Mesothelial cell of epicardium (in vitro differentiated cells): ENCODE measurements at regions not wholly inside any gene's neighbourhood (a gene's known extent, or its start where the extent isn't known, plus 50 kb on each side); places are given as distances from the start of the nearest gene placed in this dataset.

Experiments used
- DNase-seq, 2 experiments: peaks; one replicate each; pipeline ENCODE4 v3.0.0; 2021; ENCODE audit warnings: low spot score in 2 of 2; ENCODE audit not compliant: unreplicated experiment in 2 of 2
- H3K27ac Mint-ChIP-seq: 2 replicates; pipeline ENCODE4 v1.8.0; 2021; ENCODE audit warnings: mixed read lengths
- H3K27me3 Mint-ChIP-seq: 2 replicates; pipeline ENCODE4 v1.8.0; 2021; ENCODE audit warnings: low read depth, mixed read lengths
- H3K36me3 Mint-ChIP-seq: 2 replicates; pipeline ENCODE4 v1.8.0; 2021; ENCODE audit warnings: mixed read lengths
- H3K4me1 Mint-ChIP-seq: 2 replicates; pipeline ENCODE4 v1.8.0; 2021; ENCODE audit warnings: mixed read lengths
- H3K4me3 Mint-ChIP-seq: 2 replicates; pipeline ENCODE4 v1.8.0; 2021; ENCODE audit warnings: mild to moderate bottlenecking, moderate library complexity, mixed read lengths
- H3K9me3 Mint-ChIP-seq: 2 replicates; pipeline ENCODE4 v1.8.0; 2021; ENCODE audit warnings: mixed read lengths
- TF ChIP-seq, protein P1 (sequence below): fragments of 200-600 bp; sonication (generic); IDR thresholded peaks from one replicate; pipeline ENCODE4 v1.5.0; 2021; ENCODE audit warnings: antibody characterized with exemption; ENCODE audit not compliant: unreplicated experiment

DNA sequence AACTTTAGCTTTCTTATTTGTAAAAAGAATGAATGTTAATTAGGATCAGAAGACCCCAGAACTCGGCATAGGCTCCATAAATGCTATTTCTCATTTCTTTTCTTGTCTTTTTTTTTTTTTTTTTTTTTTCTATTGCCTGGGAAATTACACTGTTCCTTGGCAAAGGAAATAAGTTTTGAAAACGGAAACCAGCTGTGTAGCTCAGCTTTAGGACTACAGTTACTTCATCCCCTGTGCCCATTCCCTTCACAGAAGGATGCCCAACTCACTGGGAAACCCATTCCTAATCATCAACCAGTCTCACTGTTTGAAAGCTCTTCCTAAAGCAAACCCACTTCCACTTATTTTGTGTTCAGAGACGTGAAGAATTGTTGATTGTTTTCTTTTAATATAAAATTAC, 254.0 kb upstream of the IL12A start:
- H3K27me3 Mint-ChIP-seq = no peaks in the 10 kb centered on the region

DNA sequence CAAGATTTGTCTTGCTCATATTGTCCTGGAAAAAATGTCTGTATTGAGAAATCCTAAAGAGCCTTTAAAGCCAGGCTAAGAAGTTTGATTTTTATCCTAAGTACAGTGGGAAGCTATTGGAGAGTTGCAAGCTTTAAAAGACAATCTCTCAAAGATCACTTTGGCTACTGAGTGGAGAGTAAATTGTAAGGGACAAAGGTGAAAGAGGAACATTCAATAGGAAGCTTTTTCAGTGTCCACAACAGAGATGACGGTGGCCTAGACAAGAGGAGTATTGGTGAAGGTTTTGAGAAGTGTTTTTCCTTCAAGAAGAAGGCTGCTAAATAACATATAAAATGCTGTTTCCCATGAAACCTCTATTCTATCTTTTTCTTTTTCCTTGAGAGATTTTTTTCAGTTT, 249.5 kb upstream of the IL12A start:
- DNase-seq = no peak
- peaks cover 4% of the 10 kb centered on the region for H3K9me3 Mint-ChIP-seq
- H3K27ac Mint-ChIP-seq = peak overlapping the region; percentile 41
- H3K27me3 Mint-ChIP-seq = no peaks in the 10 kb centered on the region
- no peak overlapping the region for H3K4me3 Mint-ChIP-seq
- peaks cover 13% of the 10 kb centered on the region for H3K36me3 Mint-ChIP-seq
- peaks cover 35% of the 10 kb centered on the region for H3K4me1 Mint-ChIP-seq
- TF ChIP-seq, protein P1, sequence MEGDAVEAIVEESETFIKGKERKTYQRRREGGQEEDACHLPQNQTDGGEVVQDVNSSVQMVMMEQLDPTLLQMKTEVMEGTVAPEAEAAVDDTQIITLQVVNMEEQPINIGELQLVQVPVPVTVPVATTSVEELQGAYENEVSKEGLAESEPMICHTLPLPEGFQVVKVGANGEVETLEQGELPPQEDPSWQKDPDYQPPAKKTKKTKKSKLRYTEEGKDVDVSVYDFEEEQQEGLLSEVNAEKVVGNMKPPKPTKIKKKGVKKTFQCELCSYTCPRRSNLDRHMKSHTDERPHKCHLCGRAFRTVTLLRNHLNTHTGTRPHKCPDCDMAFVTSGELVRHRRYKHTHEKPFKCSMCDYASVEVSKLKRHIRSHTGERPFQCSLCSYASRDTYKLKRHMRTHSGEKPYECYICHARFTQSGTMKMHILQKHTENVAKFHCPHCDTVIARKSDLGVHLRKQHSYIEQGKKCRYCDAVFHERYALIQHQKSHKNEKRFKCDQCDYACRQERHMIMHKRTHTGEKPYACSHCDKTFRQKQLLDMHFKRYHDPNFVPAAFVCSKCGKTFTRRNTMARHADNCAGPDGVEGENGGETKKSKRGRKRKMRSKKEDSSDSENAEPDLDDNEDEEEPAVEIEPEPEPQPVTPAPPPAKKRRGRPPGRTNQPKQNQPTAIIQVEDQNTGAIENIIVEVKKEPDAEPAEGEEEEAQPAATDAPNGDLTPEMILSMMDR = no peak

More for the DNA sequence above, 254.0 kb upstream of the IL12A start:
- Mint-ChIP-seq H3K9me3 (no peaks in the 10 kb centered on the region), H3K27ac (peak overlapping the region; percentile 80), H3K4me3 (no peak overlapping the region), H3K36me3 (peaks cover 5% of the 10 kb centered on the region), H3K4me1 (peaks cover 46% of the 10 kb centered on the region)
- DNase-seq = no peak
- TF ChIP-seq, protein P1 = no peak

DNA sequence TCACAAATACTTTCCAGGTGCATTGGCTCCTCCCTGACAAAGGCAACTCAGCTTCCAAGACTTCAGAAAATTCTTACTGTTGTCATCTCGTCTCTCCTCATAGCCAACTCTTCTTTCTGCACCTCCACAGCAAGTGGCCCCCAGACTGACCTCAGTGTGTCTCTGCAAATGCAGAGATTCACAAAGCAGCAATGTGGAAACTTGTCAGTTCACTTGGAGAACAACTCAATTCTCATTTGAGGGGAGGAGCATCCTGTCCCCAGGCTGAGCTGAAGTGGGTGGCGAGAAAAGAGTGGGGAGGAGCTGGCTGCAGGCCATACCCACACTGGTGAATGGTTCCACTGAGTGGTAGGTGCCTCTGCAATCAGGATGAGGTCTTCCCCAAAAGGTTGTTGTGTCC, 248.7 kb upstream of the IL12A start:
- no peak for DNase-seq
- Mint-ChIP-seq H3K4me1 (peaks cover 31% of the 10 kb centered on the region), H3K36me3 (peaks cover 13% of the 10 kb centered on the region), H3K4me3 (no peak overlapping the region), H3K27ac (no peak overlapping the region), H3K27me3 (no peaks in the 10 kb centered on the region), H3K9me3 (peaks cover 4% of the 10 kb centered on the region)
- TF ChIP-seq, protein P1 = no peak

DNA sequence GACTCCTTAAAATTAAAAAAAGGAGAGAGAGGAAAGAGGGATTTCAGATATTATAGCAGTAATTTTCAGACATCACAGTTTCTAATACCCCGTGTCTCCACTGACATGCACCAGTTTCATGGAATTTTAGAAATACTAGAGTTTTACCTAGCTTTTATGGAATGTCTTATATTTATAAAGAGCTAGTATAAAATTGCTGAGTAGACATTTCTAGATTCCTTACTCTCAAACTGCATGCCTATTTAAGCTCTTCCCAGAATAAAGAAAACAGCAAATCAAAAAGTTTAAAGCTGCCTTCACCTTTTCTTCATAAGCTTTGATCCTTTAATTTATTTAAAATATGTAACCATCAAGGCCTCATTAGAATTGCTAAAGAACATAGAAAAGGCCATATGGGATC, 247.4 kb upstream of the IL12A start:
- Mint-ChIP-seq H3K9me3 (peaks cover 4% of the 10 kb centered on the region), H3K27me3 (no peaks in the 10 kb centered on the region), H3K4me1 (peaks cover 37% of the 10 kb centered on the region), H3K27ac (no peak overlapping the region), H3K4me3 (no peak overlapping the region), H3K36me3 (peaks cover 16% of the 10 kb centered on the region)
- no peak for DNase-seq
- TF ChIP-seq, protein P1 = no peak

DNA sequence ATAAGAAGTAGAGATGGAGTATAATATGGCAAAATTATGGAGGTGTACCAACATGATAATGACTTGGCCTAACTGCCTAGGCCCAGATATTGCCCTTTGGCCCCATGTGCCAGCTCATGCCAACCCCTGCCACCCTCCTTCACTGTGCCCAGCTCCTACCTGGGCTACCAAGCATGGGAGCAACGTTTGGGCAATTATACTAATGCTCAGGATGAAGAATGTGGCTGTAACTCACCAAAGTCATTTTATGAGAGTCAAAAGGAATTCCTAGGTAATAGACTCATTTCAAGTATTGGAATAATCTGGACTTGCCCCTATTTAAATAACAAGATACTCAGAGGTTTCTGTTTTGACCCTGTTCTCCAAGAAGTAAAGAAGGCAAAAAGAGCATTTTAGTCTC, 240.2 kb upstream of the IL12A start:
- TF ChIP-seq, protein P1 = no peak
- H3K9me3 Mint-ChIP-seq = peaks cover under 1% of the 10 kb centered on the region
- DNase-seq = no peak
- no peak overlapping the region for H3K4me3 Mint-ChIP-seq
- H3K4me1 Mint-ChIP-seq = peaks cover 25% of the 10 kb centered on the region
- H3K27ac Mint-ChIP-seq = no peak overlapping the region
- peaks cover 13% of the 10 kb centered on the region for H3K36me3 Mint-ChIP-seq
- H3K27me3 Mint-ChIP-seq = no peaks in the 10 kb centered on the region

DNA sequence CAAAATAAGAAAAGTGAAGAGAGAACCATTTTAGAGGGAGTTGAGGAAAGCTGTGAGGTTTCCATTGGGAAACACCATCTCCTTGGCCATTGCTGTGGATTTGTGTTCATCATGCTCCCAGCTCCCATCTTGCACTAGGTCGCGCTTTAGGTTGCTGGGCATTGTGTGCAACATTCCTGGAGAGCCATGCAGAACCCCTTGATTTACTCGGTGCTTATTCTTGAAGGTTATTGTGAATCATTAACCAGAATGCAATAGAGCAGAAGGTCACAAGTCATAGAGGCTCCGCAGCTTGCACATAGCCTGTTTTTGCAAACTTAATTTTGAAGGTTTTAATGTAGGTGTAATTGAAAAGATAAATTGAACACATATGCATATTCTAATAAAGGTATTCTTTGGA, 239.2 kb upstream of the IL12A start:
- peaks cover 19% of the 10 kb centered on the region for H3K36me3 Mint-ChIP-seq
- peaks cover 18% of the 10 kb centered on the region for H3K4me1 Mint-ChIP-seq
- no peak overlapping the region for H3K27ac Mint-ChIP-seq
- TF ChIP-seq, protein P1 = no peak
- peaks cover 7% of the 10 kb centered on the region for H3K9me3 Mint-ChIP-seq
- no peak for DNase-seq
- H3K27me3 Mint-ChIP-seq = no peaks in the 10 kb centered on the region
- no peak overlapping the region for H3K4me3 Mint-ChIP-seq
